ENCODE measurements at regions not wholly inside any gene's neighbourhood (a gene's known extent, or its start where the extent isn't known, plus 50 kb on each side); places are given as distances from the start of the nearest gene placed in this dataset.

GRCh38 chr12:65668981-65669695 lies 155.1 kb upstream of the HMGA2 start:
- no TSS peak for BruUV-seq (replicated peaks)
- ChIA-PET POLR2A (no interaction called here), CTCF (interaction anchor here (1.3 to 1.7 kb wide), 4 partner anchors 10 to 66 kb away, joined by 3 to 5 read pairs (median 4); no protein-coding TSS in a partner anchor)
- dilution Hi-C loops (cut with MboI; ENCODE audit: extremely low pct_ligation_motif_present, low sequenced_read_pairs) (no loop called here), intact Hi-C loops (cut with micrococcal nuclease) (no loop called here)
- no peak overlapping the region for H3K4me2 ChIP-seq (ENCODE audit: insufficient read depth, low read length)
- H3K4me1 ChIP-seq (ENCODE audit: control insufficient read depth, extremely low read depth, insufficient read depth, low read length), result peaks cover 17% of the 10 kb centered on the region
- H3K9me1 ChIP-seq (replicated peaks; ENCODE audit: control insufficient read depth, extremely low read depth, insufficient read depth, low read length), result no peaks in the 10 kb centered on the region
- no peak overlapping the region for H3K4me3 ChIP-seq (replicated peaks in 1 of 3; ENCODE audit: insufficient read depth in 1 of 3, low read depth in 1 of 3, low read length in 3 of 3)
- H3K36me3 ChIP-seq (ENCODE audit: control insufficient read depth in 2 of 2, extremely low read depth in 1 of 2, insufficient read depth in 2 of 2, low read length in 2 of 2), result no peaks in the 10 kb centered on the region
- FAIRE-seq (peak; percentile 47), DNase-seq (ENCODE audit: low read depth, low spot score) (no peak)
- no peaks in the 10 kb centered on the region for H4K20me1 ChIP-seq (replicated peaks; ENCODE audit: control insufficient read depth, extremely low read depth, insufficient read depth, low read length)
- no peak overlapping the region for H3K9ac ChIP-seq (replicated peaks; ENCODE audit: extremely low read depth, insufficient read depth, low read length)
- no peak for TF ChIP-seq CTCF (IDR thresholded peaks at IDR 0.05; ENCODE audit: extremely low read depth in 1 of 2, insufficient read depth in 1 of 2, low read depth in 1 of 2, low read length in 2 of 2)
- no peak for TF ChIP-seq MAX (IDR thresholded peaks at IDR 0.05; ENCODE audit: insufficient read depth, insufficient read length)
- no peak for TF ChIP-seq GATA2 (IDR thresholded peaks at IDR 0.05; ENCODE audit: insufficient read depth, insufficient read length, low read depth, low read length)
- no peak for TF ChIP-seq POLR2A (IDR thresholded peaks at IDR 0.05; ENCODE audit: low read depth, low read length)
- no peak for TF ChIP-seq EZH2 (IDR thresholded peaks at IDR 0.05; ENCODE audit: borderline replicate concordance, low read depth, low read length, severe bottlenecking)
- TF ChIP-seq MYC (IDR thresholded peaks at IDR 0.05; ENCODE audit: low read depth, low read length), result no peak
- TF ChIP-seq FOS (IDR thresholded peaks at IDR 0.05; ENCODE audit: borderline replicate concordance, insufficient read depth, low read length), result no peak
- no peak for TF ChIP-seq JUN (IDR thresholded peaks at IDR 0.05; ENCODE audit: borderline replicate concordance, insufficient read depth, insufficient read length, low read depth)
- no peak for TF ChIP-seq POLR2AphosphoS5 (IDR thresholded peaks at IDR 0.05; ENCODE audit: insufficient read depth, low read depth, low read length)
- no peaks in the 10 kb centered on the region for H3K9me3 ChIP-seq (replicated peaks; ENCODE audit: control insufficient read depth, insufficient read depth, low read length)
- H3K27ac ChIP-seq (ENCODE audit: insufficient read depth, low read depth, low read length), result no peak overlapping the region
- no peaks in the 10 kb centered on the region for H3K79me2 ChIP-seq (ENCODE audit: control insufficient read depth, insufficient read depth, low read length)
- peak overlapping the region; percentile 53 for H2AFZ ChIP-seq (ENCODE audit: low read depth, low read length)
- H3K27me3 ChIP-seq (ENCODE audit: control insufficient read depth in 2 of 2, insufficient read depth in 2 of 2, low read length in 2 of 2), result no peaks in the 10 kb centered on the region
